Panc1 (cell line): ENCODE measurements at regions not wholly inside any gene's neighbourhood (a gene's known extent, or its start where the extent isn't known, plus 50 kb on each side); places are given as distances from the start of the nearest gene placed in this dataset.
"Not testable (repeated sequence)": the region's sequence is repeated elsewhere in the genome, so short reads cannot be mapped to it uniquely, and the experiment has no call there.

Experiments
- ATAC-seq: fragments of 200-7000 bp; cut with Tn5 transposase; 2 replicates; pipeline ENCODE4 v1.9.1; 2020; ENCODE audit warnings: mild to moderate bottlenecking, moderate library complexity
- BruUV-seq: library from RNA; stranded (reverse); fragments of 400-500 nt; replicated peaks from 2 replicates; lab custom pipeline; 2021; lab: Mats Ljungman, UMichigan
- CTCF ChIA-PET: fragments of 300-600 bp; sonication (Branson Sonifier 250); formaldehyde crosslinking; loops from one replicate; lab custom pipeline; 2022; ENCODE audit warnings: antibody characterized with exemption; lab: Charles Lee
- POLR2A ChIA-PET: fragments of 300-600 bp; sonication (Branson Sonifier 250); formaldehyde crosslinking; loops from one replicate; lab custom pipeline; 2022; ENCODE audit warnings: antibody characterized with exemption; lab: Charles Lee
- DNase-seq: peaks from one replicate; pipeline ENCODE4 v3.0.0-alpha.2; 2010; ENCODE audit warnings: low read depth, low spot score
- H3K27ac ChIP-seq: 2 replicates; pipeline ENCODE4 v1.5.1; 2011; ENCODE audit warnings: mild to moderate bottlenecking, low read length, inconsistent platforms
- H3K27me3 ChIP-seq: fragments of 200-500 bp; sonication (Bioruptor generic); 2 replicates; pipeline ENCODE4 v1.6.0; 2014; ENCODE audit warnings: low read length, inconsistent platforms; ENCODE audit not compliant: control insufficient read depth, insufficient read depth
- H3K36me3 ChIP-seq: fragments of 200-500 bp; sonication (Bioruptor generic); 2 replicates; pipeline ENCODE4 v1.5.1; 2014; ENCODE audit warnings: inconsistent platforms, mild to moderate bottlenecking, low read length, moderate library complexity; ENCODE audit not compliant: control insufficient read depth, insufficient read depth
- H3K4me1 ChIP-seq: 2 replicates; pipeline ENCODE4 v1.5.1; 2011; ENCODE audit warnings: inconsistent platforms, mild to moderate bottlenecking, low read length, moderate library complexity; ENCODE audit not compliant: control insufficient read depth, insufficient read depth
- H3K4me3 ChIP-seq, 2 experiments: 2 replicates each; pipeline ENCODE4 v1.5.1; 2011 to 2012; ENCODE audit warnings: low read depth in 2 of 2, low read length in 2 of 2, mild to moderate bottlenecking in 2 of 2, inconsistent platforms in 1 of 2, moderate library complexity in 1 of 2
- H3K9me3 ChIP-seq: fragments of 200-500 bp; sonication (Bioruptor generic); 2 replicates; pipeline ENCODE4 v1.5.1; 2014; ENCODE audit warnings: low read depth, mild to moderate bottlenecking, inconsistent platforms, low read length, moderate library complexity; ENCODE audit not compliant: control insufficient read depth, insufficient read depth
- POLR2AphosphoS5 ChIP-seq: IDR thresholded peaks from 2 replicates; pipeline ENCODE4 v1.6.1; 2012; ENCODE audit warnings: mild to moderate bottlenecking, low read depth, low read length, moderate library complexity
- SIN3A ChIP-seq: IDR thresholded peaks from 2 replicates; pipeline ENCODE4 v1.6.1; 2012; ENCODE audit warnings: low read depth, mild to moderate bottlenecking, low read length, moderate library complexity, borderline replicate concordance; ENCODE audit not compliant: insufficient read depth
- TCF7L2 ChIP-seq: IDR thresholded peaks from 2 replicates; pipeline ENCODE4 v1.6.1; 2011; ENCODE audit warnings: mild to moderate bottlenecking, low read depth, low read length, inconsistent platforms
- in situ Hi-C: cut with HindIII; loops from 2 replicates; pipeline ENCODE4 v1.10.0; 2016; ENCODE audit warnings: low sequenced_read_pairs, low pct_unique_long_range_greater_than_20kb
- intact Hi-C: fragments of 100-400 bp; cut with micrococcal nuclease; formaldehyde crosslinking; loops from one replicate; pipeline ENCODE4 v1.10.0; 2022; ENCODE audit not compliant: unreplicated experiment
- TF ChIP-seq, protein P1 (sequence below), 2 experiments: IDR thresholded peaks; 2 replicates each; pipeline ENCODE4 v1.6.1; 2011 to 2012; ENCODE audit warnings: low read depth in 2 of 2, control low read depth in 1 of 2, low read length in 1 of 2, mild to moderate bottlenecking in 1 of 2, moderate library complexity in 1 of 2; ENCODE audit not compliant: insufficient read depth in 1 of 2
- TF ChIP-seq, protein P2 (sequence below): fragments of 450-650 bp; IDR thresholded peaks from 2 replicates; pipeline ENCODE4 v1.5.1; 2017; ENCODE audit warnings: mild to moderate bottlenecking

DNA sequence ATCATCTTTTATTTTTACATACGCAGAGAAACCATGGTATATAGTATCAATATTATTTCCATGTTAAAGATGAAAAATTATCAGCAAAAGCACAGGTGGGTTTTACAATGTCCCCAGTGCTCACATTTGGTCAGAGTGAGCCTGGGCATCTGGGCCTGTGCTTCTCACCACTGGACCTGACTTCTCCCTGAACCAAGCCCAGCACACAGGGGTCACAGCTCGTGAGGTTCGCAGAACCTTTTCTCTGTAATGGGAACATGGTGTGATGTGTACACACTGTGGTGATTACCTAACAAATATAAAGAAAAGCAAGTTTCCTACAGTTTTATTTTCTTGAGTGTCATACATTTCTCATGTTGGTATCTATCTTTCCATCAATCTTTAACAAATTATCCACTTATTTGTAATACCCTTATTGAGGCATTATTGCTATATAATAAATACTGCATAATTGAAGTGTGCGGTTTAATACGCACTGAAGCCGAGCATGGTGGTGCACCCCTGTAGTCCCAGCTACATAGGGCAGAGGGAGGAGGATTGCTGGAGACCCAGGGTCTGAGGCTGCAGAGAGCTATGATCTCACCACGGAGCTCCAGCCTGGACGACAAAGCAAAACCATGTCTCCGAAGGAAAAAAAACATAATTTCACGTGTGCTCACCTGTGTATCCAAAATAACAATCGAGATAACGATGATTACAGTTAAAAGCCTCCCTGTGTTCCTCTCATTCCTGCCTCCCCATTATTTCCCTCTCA, 743.2 kb downstream of the TMEM121 start:
- BruUV-seq: no TSS peak
- no peak overlapping the region for H3K4me3 ChIP-seq
- no peaks in the 10 kb centered on the region for H3K4me1 ChIP-seq
- ChIA-PET POLR2A (no interaction called here), CTCF (no interaction called here)
- H3K36me3 ChIP-seq: no peaks in the 10 kb centered on the region
- H3K27me3 ChIP-seq: peaks cover 32% of the 10 kb centered on the region
- TF ChIP-seq, protein P1, sequence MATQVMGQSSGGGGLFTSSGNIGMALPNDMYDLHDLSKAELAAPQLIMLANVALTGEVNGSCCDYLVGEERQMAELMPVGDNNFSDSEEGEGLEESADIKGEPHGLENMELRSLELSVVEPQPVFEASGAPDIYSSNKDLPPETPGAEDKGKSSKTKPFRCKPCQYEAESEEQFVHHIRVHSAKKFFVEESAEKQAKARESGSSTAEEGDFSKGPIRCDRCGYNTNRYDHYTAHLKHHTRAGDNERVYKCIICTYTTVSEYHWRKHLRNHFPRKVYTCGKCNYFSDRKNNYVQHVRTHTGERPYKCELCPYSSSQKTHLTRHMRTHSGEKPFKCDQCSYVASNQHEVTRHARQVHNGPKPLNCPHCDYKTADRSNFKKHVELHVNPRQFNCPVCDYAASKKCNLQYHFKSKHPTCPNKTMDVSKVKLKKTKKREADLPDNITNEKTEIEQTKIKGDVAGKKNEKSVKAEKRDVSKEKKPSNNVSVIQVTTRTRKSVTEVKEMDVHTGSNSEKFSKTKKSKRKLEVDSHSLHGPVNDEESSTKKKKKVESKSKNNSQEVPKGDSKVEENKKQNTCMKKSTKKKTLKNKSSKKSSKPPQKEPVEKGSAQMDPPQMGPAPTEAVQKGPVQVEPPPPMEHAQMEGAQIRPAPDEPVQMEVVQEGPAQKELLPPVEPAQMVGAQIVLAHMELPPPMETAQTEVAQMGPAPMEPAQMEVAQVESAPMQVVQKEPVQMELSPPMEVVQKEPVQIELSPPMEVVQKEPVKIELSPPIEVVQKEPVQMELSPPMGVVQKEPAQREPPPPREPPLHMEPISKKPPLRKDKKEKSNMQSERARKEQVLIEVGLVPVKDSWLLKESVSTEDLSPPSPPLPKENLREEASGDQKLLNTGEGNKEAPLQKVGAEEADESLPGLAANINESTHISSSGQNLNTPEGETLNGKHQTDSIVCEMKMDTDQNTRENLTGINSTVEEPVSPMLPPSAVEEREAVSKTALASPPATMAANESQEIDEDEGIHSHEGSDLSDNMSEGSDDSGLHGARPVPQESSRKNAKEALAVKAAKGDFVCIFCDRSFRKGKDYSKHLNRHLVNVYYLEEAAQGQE (IDR thresholded peaks at IDR 0.05; ENCODE audit: insufficient read depth in 1 of 2, low read depth in 2 of 2, low read length in 1 of 2): no peak
- TF ChIP-seq, protein P2, sequence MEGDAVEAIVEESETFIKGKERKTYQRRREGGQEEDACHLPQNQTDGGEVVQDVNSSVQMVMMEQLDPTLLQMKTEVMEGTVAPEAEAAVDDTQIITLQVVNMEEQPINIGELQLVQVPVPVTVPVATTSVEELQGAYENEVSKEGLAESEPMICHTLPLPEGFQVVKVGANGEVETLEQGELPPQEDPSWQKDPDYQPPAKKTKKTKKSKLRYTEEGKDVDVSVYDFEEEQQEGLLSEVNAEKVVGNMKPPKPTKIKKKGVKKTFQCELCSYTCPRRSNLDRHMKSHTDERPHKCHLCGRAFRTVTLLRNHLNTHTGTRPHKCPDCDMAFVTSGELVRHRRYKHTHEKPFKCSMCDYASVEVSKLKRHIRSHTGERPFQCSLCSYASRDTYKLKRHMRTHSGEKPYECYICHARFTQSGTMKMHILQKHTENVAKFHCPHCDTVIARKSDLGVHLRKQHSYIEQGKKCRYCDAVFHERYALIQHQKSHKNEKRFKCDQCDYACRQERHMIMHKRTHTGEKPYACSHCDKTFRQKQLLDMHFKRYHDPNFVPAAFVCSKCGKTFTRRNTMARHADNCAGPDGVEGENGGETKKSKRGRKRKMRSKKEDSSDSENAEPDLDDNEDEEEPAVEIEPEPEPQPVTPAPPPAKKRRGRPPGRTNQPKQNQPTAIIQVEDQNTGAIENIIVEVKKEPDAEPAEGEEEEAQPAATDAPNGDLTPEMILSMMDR: no peak
- TF ChIP-seq POLR2AphosphoS5 (no peak), SIN3A (no peak), TCF7L2 (no peak)
- in situ Hi-C loops: no loop called here
- ATAC-seq (no peak), DNase-seq (no peak)
- H3K9me3 ChIP-seq: no peaks in the 10 kb centered on the region
- intact Hi-C loops: no loop called here
- H3K27ac ChIP-seq: no peak overlapping the region

DNA sequence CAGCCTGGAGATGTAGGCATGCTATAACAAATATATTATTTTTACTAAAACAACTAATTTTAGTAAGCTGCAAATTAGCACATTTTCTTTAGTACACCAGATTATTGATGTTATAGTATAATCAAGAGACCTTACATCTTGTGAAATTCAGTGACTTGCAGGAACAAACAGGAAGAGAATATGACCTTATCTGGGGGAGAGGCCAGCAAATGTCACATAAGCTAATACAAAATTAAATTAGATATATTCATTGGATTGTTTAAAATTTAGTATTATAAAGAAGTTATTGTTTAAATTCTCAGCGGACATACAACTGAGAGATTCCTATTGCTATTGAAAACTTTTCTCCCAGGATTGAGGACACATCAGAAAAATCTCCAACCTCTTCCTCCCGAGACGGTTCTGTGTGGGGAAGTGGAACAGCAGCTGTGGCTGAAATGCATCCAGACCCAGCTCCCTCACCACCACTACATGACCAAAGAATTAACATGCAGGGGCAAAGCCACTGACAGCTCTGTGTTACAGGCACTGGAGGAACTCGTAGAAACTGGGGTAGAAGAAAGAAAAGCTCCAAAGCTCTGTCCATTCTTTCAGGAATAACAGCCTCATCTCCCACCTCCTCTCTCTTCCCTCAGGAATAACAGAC, 744.2 kb downstream of the TMEM121 start:
- H3K4me1 ChIP-seq, BruUV-seq, in situ Hi-C loops, CTCF ChIA-PET, H3K9me3 ChIP-seq, POLR2A ChIA-PET, H3K4me3 ChIP-seq, DNase-seq, ATAC-seq, intact Hi-C loops, H3K36me3 ChIP-seq, H3K27ac ChIP-seq: not testable (repeated sequence)
- H3K27me3 ChIP-seq: peaks cover 28% of the 10 kb centered on the region
